ENCODE measurements at regions not wholly inside any gene's neighbourhood (a gene's known extent, or its start where the extent isn't known, plus 50 kb on each side); places are given as distances from the start of the nearest gene placed in this dataset.

- TF ChIP-seq ZBTB33 (IDR thresholded peaks at IDR 0.05; ENCODE audit: borderline replicate concordance, low read depth) (no peak), GABPA (IDR thresholded peaks at IDR 0.05; ENCODE audit: low read depth) (no peak)
Measured at GRCh38 chr6:18602931-18603330, 215.8 kb downstream of the RNF144B start.
